Kidney epithelial cell (primary cell): ENCODE measurements at regions not wholly inside any gene's neighbourhood (a gene's known extent, or its start where the extent isn't known, plus 50 kb on each side); places are given as distances from the start of the nearest gene placed in this dataset.
"Not testable (repeated sequence)": the region's sequence is repeated elsewhere in the genome, so short reads cannot be mapped to it uniquely, and the experiment has no call there.

ENCODE experiments used
- DNase-seq: peaks from one replicate; pipeline ENCODE4 v3.0.0-alpha.2; 2010; ENCODE audit warnings: low read depth
- H3K27me3 ChIP-seq: 2 replicates; pipeline ENCODE4 v1.6.0; 2011; ENCODE audit warnings: low read length; ENCODE audit not compliant: control insufficient read depth, insufficient read depth
- H3K36me3 ChIP-seq: 2 replicates; pipeline ENCODE4 v1.5.1; 2011; ENCODE audit warnings: low read length; ENCODE audit not compliant: control insufficient read depth, insufficient read depth
- H3K4me3 ChIP-seq: 2 replicates; pipeline ENCODE4 v1.5.1; 2011; ENCODE audit warnings: low read depth, mild to moderate bottlenecking, control low read depth, low read length
- TF ChIP-seq, protein P1 (sequence below): IDR thresholded peaks from 2 replicates; pipeline ENCODE4 v1.5.1; 2011; ENCODE audit warnings: mild to moderate bottlenecking, moderate library complexity, low read length, control low read depth, inconsistent platforms; ENCODE audit not compliant: insufficient read depth, poor library complexity, severe bottlenecking

DNA sequence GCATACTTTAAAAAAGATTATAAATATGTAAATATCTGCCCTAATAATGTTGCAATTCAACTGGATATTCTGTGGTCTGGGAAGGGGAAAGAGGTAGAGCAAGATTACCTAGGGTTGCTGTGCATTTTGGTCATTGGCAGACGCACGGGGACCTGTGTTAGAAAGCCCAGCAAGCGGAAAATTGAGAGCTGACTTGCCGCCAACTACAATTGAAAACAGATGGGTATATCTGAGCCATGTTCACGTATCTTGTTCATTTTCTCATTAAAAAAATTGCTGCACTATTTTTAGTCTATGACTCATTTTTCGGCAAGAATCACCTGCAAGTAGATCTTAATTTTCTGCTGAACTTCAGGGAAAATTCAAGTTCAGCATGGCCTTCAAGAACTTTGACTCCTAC, 308.5 kb upstream of the TMTC4 start:
- Histone ChIP-seq H3K27me3 (no peaks in the 10 kb centered on the region), H3K4me3 (no peak overlapping the region), H3K36me3 (no peaks in the 10 kb centered on the region)
- DNase-seq = no peak
- TF ChIP-seq, protein P1, sequence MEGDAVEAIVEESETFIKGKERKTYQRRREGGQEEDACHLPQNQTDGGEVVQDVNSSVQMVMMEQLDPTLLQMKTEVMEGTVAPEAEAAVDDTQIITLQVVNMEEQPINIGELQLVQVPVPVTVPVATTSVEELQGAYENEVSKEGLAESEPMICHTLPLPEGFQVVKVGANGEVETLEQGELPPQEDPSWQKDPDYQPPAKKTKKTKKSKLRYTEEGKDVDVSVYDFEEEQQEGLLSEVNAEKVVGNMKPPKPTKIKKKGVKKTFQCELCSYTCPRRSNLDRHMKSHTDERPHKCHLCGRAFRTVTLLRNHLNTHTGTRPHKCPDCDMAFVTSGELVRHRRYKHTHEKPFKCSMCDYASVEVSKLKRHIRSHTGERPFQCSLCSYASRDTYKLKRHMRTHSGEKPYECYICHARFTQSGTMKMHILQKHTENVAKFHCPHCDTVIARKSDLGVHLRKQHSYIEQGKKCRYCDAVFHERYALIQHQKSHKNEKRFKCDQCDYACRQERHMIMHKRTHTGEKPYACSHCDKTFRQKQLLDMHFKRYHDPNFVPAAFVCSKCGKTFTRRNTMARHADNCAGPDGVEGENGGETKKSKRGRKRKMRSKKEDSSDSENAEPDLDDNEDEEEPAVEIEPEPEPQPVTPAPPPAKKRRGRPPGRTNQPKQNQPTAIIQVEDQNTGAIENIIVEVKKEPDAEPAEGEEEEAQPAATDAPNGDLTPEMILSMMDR = no peak

DNA sequence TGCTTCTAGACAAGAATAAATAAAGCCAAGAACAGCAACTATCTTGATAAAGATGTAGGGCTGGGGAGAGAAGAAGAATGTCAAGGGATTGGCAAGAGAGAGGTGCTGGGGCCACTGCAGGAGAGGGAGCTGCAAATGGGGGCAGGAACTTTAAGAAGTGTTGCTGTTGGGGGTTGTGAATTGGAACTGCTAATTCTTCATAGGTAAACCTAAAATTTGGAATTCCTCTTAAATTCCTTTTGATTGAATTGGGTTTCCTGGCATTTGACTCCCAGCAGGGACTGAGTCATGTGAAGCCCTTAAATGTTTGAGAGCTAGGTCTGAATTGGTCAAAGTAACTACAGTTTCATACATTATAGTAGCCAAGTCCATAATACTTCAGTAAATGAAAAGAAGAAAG, 305.6 kb upstream of the TMTC4 start:
- TF ChIP-seq, protein P1 = no peak
- Histone ChIP-seq H3K4me3 (no peak overlapping the region), H3K27me3 (no peaks in the 10 kb centered on the region), H3K36me3 (no peaks in the 10 kb centered on the region)
- DNase-seq = no peak

DNA sequence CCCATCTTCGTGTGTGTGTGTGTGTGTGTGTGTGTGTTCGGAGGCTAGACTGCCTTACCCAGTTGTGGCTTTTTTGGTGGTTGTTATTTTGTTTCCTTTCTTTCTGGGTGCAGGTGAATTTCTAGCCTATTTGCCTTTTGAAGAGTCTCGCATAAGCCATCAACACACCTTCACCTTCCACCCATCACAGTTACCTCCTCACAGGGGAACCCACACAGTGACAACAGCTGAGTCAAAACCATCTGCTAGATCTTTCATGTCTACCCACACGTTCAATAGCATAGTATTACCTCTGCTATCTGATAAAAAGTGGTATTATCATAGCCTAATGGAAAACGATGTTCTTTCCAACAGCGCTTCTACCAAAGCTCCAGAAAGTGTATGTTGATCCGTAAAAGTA, 303.2 kb upstream of the TMTC4 start:
- no peak for DNase-seq
- Histone ChIP-seq H3K36me3 (no peaks in the 10 kb centered on the region), H3K4me3 (no peak overlapping the region), H3K27me3 (no peaks in the 10 kb centered on the region)
- TF ChIP-seq, protein P1 = no peak

DNA sequence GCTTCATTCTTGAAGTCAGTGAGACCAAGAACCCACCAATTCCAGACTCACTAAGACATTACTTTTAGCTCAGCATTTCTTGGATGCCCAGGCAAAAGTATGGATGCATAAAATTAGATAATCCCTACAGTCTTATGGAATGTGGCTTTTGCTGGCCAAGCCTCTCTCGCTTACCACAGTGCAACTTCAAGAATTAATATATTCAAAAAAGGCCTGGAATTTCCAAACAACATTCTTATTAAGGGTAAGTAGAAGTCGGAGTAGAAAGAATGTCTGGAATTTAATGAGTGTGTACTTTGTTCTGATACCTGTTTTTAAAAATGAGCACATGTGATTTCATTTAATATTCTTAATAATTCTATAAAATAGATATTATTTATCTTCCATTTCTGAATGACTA, 302.4 kb upstream of the TMTC4 start:
- Histone ChIP-seq H3K4me3 (no peak overlapping the region), H3K36me3 (no peaks in the 10 kb centered on the region), H3K27me3 (no peaks in the 10 kb centered on the region)
- TF ChIP-seq, protein P1 = no peak
- DNase-seq = no peak

DNA sequence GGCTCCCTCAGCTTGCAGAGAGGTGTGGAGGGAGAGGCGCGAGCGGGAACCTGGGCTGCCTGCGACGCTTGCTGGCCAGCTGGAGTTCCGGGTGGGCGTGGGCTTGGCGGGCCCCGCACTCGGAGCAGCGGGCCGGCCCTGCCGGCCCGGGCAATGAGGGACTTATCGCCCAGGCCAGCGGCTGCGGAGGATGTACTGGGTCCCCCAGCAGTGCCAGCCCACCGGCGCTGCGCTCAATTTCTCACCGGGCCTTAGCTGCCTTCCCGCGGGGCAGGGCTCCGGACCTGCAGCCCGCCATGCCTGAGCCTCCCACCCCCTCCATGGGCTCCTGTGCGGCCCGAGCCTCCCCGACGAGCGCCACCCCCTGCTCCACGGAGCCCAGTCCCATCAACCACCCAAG, 301.1 kb upstream of the TMTC4 start:
- H3K4me3 ChIP-seq, H3K27me3 ChIP-seq, H3K36me3 ChIP-seq, DNase-seq: not testable (repeated sequence)

DNA sequence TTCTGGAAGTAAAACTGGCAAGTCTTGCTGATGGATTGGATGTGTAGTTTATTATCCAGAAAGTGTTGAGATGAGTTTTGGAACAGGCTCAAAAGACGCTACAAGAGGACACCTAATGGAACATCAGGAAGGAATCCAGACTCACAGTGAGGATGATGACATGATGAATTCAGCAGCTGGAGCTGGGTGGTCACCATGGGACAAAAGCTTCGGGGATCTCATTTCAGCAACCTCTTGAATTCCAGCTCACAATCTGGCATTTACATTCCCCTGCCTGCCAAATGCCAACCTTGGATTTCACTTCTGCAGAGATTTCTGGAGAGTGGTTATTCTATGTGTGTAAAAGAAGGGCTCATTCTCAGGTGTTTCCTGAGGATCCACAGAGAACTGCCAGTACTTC, 288.0 kb upstream of the TMTC4 start:
- Histone ChIP-seq H3K27me3 (no peaks in the 10 kb centered on the region), H3K4me3 (no peak overlapping the region), H3K36me3 (no peaks in the 10 kb centered on the region)
- no peak for DNase-seq
- TF ChIP-seq, protein P1 = no peak
